GM19023 (cell line): ENCODE measurements at regions not wholly inside any gene's neighbourhood (a gene's known extent, or its start where the extent isn't known, plus 50 kb on each side); places are given as distances from the start of the nearest gene placed in this dataset.

ENCODE experiments used
- ATAC-seq: cut with Tn5 transposase; IDR thresholded peaks from one replicate; pipeline ENCODE4 v1.9.1; 2021; ENCODE audit warnings: mild to moderate bottlenecking, moderate library complexity; ENCODE audit not compliant: unreplicated experiment

- no peak for ATAC-seq
Observed at GRCh38 chr11:80638296-80638695, 1197.5 kb upstream of the TENM4 start.

GRCh38 chr11:80637571-80637970 is 1196.7 kb upstream of the TENM4 start:
- no peak for ATAC-seq

- no peak for ATAC-seq
Observed at GRCh38 chr11:80636999-80637398, 1196.2 kb upstream of the TENM4 start.

- ATAC-seq, result no peak
Observed at GRCh38 chr11:80635178-80635577, 1194.3 kb upstream of the TENM4 start.

- ATAC-seq, result no peak
Observed at GRCh38 chr11:80632691-80633090, 1191.9 kb upstream of the TENM4 start.

- ATAC-seq, result no peak
Observed at GRCh38 chr11:80632156-80632555, 1191.3 kb upstream of the TENM4 start.

- no peak for ATAC-seq
Observed at GRCh38 chr11:80629466-80629865, 1188.6 kb upstream of the TENM4 start.

- no peak for ATAC-seq
Observed at GRCh38 chr11:80627364-80627763, 1186.5 kb upstream of the TENM4 start.

- ATAC-seq, result no peak
Observed at GRCh38 chr11:80626721-80627120, 1185.9 kb upstream of the TENM4 start.

GRCh38 chr11:80625563-80625962 is 1184.7 kb upstream of the TENM4 start:
- ATAC-seq, result no peak

- no peak for ATAC-seq
Observed at GRCh38 chr11:80621871-80622270, 1181.0 kb upstream of the TENM4 start.

GRCh38 chr11:80620867-80621266 is 1180.0 kb upstream of the TENM4 start:
- ATAC-seq, result no peak

- ATAC-seq, result no peak
Observed at GRCh38 chr11:80617156-80617555, 1176.3 kb upstream of the TENM4 start.

- ATAC-seq, result no peak
Observed at GRCh38 chr11:80616070-80616800, 1175.4 kb upstream of the TENM4 start.

GRCh38 chr11:80613655-80614054 is 1172.8 kb upstream of the TENM4 start:
- no peak for ATAC-seq

GRCh38 chr11:80610516-80610915 is 1169.7 kb upstream of the TENM4 start:
- no peak for ATAC-seq

GRCh38 chr11:80603472-80603871 is 1162.6 kb upstream of the TENM4 start:
- no peak for ATAC-seq

- no peak for ATAC-seq
Observed at GRCh38 chr11:80598905-80599304, 1158.1 kb upstream of the TENM4 start.

- ATAC-seq, result no peak
Observed at GRCh38 chr11:80596291-80596810, 1155.5 kb upstream of the TENM4 start.

GRCh38 chr11:80595011-80595410 is 1154.2 kb upstream of the TENM4 start:
- no peak for ATAC-seq

GRCh38 chr11:80593648-80594374 is 1153.0 kb upstream of the TENM4 start:
- no peak for ATAC-seq

- no peak for ATAC-seq
Observed at GRCh38 chr11:80592546-80592945, 1151.7 kb upstream of the TENM4 start.
